ENCODE measurements at regions not wholly inside any gene's neighbourhood (a gene's known extent, or its start where the extent isn't known, plus 50 kb on each side); places are given as distances from the start of the nearest gene placed in this dataset.

GRCh38 chr7:79787096-79787495 lies 333.6 kb upstream of the MAGI2 start:
- Histone ChIP-seq H3K4me1 (ENCODE audit: control insufficient read depth, low read length) (no peaks in the 10 kb centered on the region), H3K27ac (ENCODE audit: low read depth, low read length) (no peak overlapping the region), H3F3A (ENCODE audit: control insufficient read depth, insufficient read depth) (no peaks in the 10 kb centered on the region), H3K36me3 (ENCODE audit: control insufficient read depth, low read length) (no peaks in the 10 kb centered on the region), H3K4me3 (ENCODE audit: low read length) (no peak overlapping the region), H3K27me3 (ENCODE audit: control insufficient read depth, low read length) (no peaks in the 10 kb centered on the region), H3K4me2 (ENCODE audit: low read length) (no peak overlapping the region), H3K79me2 (ENCODE audit: control insufficient read depth, low read length) (no peaks in the 10 kb centered on the region), H4K20me1 (ENCODE audit: control insufficient read depth, insufficient read depth, low read depth, low read length) (no peaks in the 10 kb centered on the region), H3K9me2 (replicated peaks; ENCODE audit: control insufficient read depth, low read length) (no peaks in the 10 kb centered on the region), H3K9me3 (ENCODE audit: control insufficient read depth, insufficient read depth, low read length) (no peaks in the 10 kb centered on the region)
- no peak for TF ChIP-seq CTCF (IDR thresholded peaks at IDR 0.05; ENCODE audit: low read depth, low read length, poor library complexity, severe bottlenecking)
- TF ChIP-seq EZH2phosphoT487 (IDR thresholded peaks at IDR 0.05; ENCODE audit: borderline replicate concordance, low read length) = no peak

- Histone ChIP-seq H3K27me3 (ENCODE audit: control insufficient read depth, low read length) (no peaks in the 10 kb centered on the region), H3K9me2 (replicated peaks; ENCODE audit: control insufficient read depth, low read length) (no peaks in the 10 kb centered on the region), H3K9me3 (ENCODE audit: control insufficient read depth, insufficient read depth, low read length) (no peaks in the 10 kb centered on the region), H3K4me1 (ENCODE audit: control insufficient read depth, low read length) (no peaks in the 10 kb centered on the region), H3K4me3 (ENCODE audit: low read length) (no peak overlapping the region), H3K27ac (ENCODE audit: low read depth, low read length) (no peak overlapping the region), H4K20me1 (ENCODE audit: control insufficient read depth, insufficient read depth, low read depth, low read length) (no peaks in the 10 kb centered on the region), H3K4me2 (ENCODE audit: low read length) (no peak overlapping the region), H3K79me2 (ENCODE audit: control insufficient read depth, low read length) (no peaks in the 10 kb centered on the region), H3K36me3 (ENCODE audit: control insufficient read depth, low read length) (no peaks in the 10 kb centered on the region), H3F3A (ENCODE audit: control insufficient read depth, insufficient read depth) (no peaks in the 10 kb centered on the region)
- TF ChIP-seq CTCF (IDR thresholded peaks at IDR 0.05; ENCODE audit: low read depth, low read length, poor library complexity, severe bottlenecking) (no peak), EZH2phosphoT487 (IDR thresholded peaks at IDR 0.05; ENCODE audit: borderline replicate concordance, low read length) (no peak)
These were observed 332.7 kb upstream of the MAGI2 start for GRCh38 chr7:79786187-79786586.

- Histone ChIP-seq H3K4me2 (ENCODE audit: low read length) (no peak overlapping the region), H3K27ac (ENCODE audit: low read depth, low read length) (no peak overlapping the region), H3K27me3 (ENCODE audit: control insufficient read depth, low read length) (no peaks in the 10 kb centered on the region)
These were observed 332.1 kb upstream of the MAGI2 start for GRCh38 chr7:79785556-79785955.

More at GRCh38 chr7:79785556-79785955, 332.1 kb upstream of the MAGI2 start:
- no peaks in the 10 kb centered on the region for H3F3A ChIP-seq (ENCODE audit: control insufficient read depth, insufficient read depth)
- H4K20me1 ChIP-seq (ENCODE audit: control insufficient read depth, insufficient read depth, low read depth, low read length) = no peaks in the 10 kb centered on the region
- no peaks in the 10 kb centered on the region for H3K36me3 ChIP-seq (ENCODE audit: control insufficient read depth, low read length)
- no peaks in the 10 kb centered on the region for H3K4me1 ChIP-seq (ENCODE audit: control insufficient read depth, low read length)
- no peaks in the 10 kb centered on the region for H3K9me2 ChIP-seq (replicated peaks; ENCODE audit: control insufficient read depth, low read length)
- H3K79me2 ChIP-seq (ENCODE audit: control insufficient read depth, low read length) = no peaks in the 10 kb centered on the region
- no peak overlapping the region for H3K4me3 ChIP-seq (ENCODE audit: low read length)
- H3K9me3 ChIP-seq (ENCODE audit: control insufficient read depth, insufficient read depth, low read length) = no peaks in the 10 kb centered on the region
- TF ChIP-seq CTCF (IDR thresholded peaks at IDR 0.05; ENCODE audit: low read depth, low read length, poor library complexity, severe bottlenecking) (no peak), EZH2phosphoT487 (IDR thresholded peaks at IDR 0.05; ENCODE audit: borderline replicate concordance, low read length) (no peak)
